ENCODE measurements at regions not wholly inside any gene's neighbourhood (a gene's known extent, or its start where the extent isn't known, plus 50 kb on each side); places are given as distances from the start of the nearest gene placed in this dataset.
A peak's percentile ranks its signal among the peaks of the same experiment; 100 is the strongest.

- in situ Hi-C loops (cut with MboI; ENCODE audit: low pct_ligation_motif_present in 1 of 4, low pct_unique_long_range_greater_than_20kb in 1 of 4, low sequenced_read_pairs in 3 of 4) (loop anchor here in 2 of 4 donors (10.0 to 25.0 kb wide), 2 partner anchors 245 to 268 kb away; no protein-coding TSS in a partner anchor), intact Hi-C loops (cut with DNase I; ENCODE audit: low total_unique reads) (no loop called here)
- Histone ChIP-seq H3K36me3 (no peaks in the 10 kb centered on the region), H3K9me3 (no peaks in the 10 kb centered on the region), H3K4me3 (no peak overlapping the region), H3K27me3 (no peaks in the 10 kb centered on the region), H3K4me1 (no peaks in the 10 kb centered on the region), H3K27ac (no peak overlapping the region)
- peak; percentile 26 for DNase-seq
- TF ChIP-seq EP300 (IDR thresholded peaks at IDR 0.05; ENCODE audit: low read depth), result no peak
- TF ChIP-seq CTCF (IDR thresholded peaks at IDR 0.05), result peak; percentile 76 to 98 (median 91)
- no peak for TF ChIP-seq POLR2A (IDR thresholded peaks at IDR 0.05)
- TF ChIP-seq POLR2AphosphoS5 (IDR thresholded peaks at IDR 0.05), result no peak
- WGBS, 2 donors (ENCODE audit: low coverage in 1 of 2), result 47 to 48% methylated on average over 7 of the region's 7 CpGs
Observed at GRCh38 chr20:52379723-52380336, 188.3 kb upstream of the ZFP64 start.

DNA sequence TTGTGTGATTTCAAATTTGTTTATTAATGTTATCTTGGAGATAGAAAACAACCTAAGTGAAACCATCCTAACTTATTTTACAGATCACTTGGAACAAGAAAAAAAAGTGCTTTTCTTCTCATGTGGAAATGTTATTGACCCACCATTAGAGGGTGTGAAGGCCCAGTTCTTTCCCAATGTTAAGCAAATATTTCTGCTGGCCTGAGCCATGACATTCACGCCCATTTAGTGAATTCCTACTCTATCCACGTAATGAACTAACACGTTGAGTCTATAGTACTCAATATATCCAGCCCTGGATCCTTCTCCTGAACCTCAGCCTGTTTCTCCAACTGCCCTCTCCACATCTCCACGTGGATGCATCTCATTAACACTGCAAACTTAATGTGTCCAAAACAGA lies 180.6 kb upstream of the ZFP64 start:
- TF ChIP-seq POLR2AphosphoS5 (IDR thresholded peaks at IDR 0.05), result no peak
- no peak overlapping the region for H3K27ac ChIP-seq
- no peak for DNase-seq
- H3K27me3 ChIP-seq, result no peaks in the 10 kb centered on the region
- in situ Hi-C loops (cut with MboI; ENCODE audit: low pct_ligation_motif_present in 1 of 4, low pct_unique_long_range_greater_than_20kb in 1 of 4, low sequenced_read_pairs in 3 of 4), result loop anchor here in 1 of 4 donors (10.0 kb wide), 1 partner anchor 237 kb away; no protein-coding TSS in a partner anchor
- H3K9me3 ChIP-seq, result no peaks in the 10 kb centered on the region
- 54 to 62% methylated on average over 4 of the region's 4 CpGs for WGBS, 2 donors (ENCODE audit: low coverage in 1 of 2)
- no peaks in the 10 kb centered on the region for H3K4me1 ChIP-seq
- no peaks in the 10 kb centered on the region for H3K36me3 ChIP-seq
- no peak overlapping the region for H3K4me3 ChIP-seq
- intact Hi-C loops (cut with DNase I; ENCODE audit: low total_unique reads), result no loop called here

- H3K27me3 ChIP-seq, result no peaks in the 10 kb centered on the region
- no peaks in the 10 kb centered on the region for H3K9me3 ChIP-seq
- H3K36me3 ChIP-seq, result no peaks in the 10 kb centered on the region
- intact Hi-C loops (cut with DNase I; ENCODE audit: low total_unique reads), result no loop called here
- WGBS, 2 donors (ENCODE audit: low coverage in 1 of 2), result 85 to 91% methylated on average over 7 of the region's 7 CpGs
- no peak for DNase-seq
- in situ Hi-C loops (cut with MboI; ENCODE audit: low pct_ligation_motif_present in 1 of 4, low pct_unique_long_range_greater_than_20kb in 1 of 4, low sequenced_read_pairs in 3 of 4), result no loop called here
- H3K27ac ChIP-seq, result no peak overlapping the region
- no peak overlapping the region for H3K4me3 ChIP-seq
- no peaks in the 10 kb centered on the region for H3K4me1 ChIP-seq
- TF ChIP-seq CTCF (IDR thresholded peaks at IDR 0.05) (no peak), EP300 (IDR thresholded peaks at IDR 0.05; ENCODE audit: low read depth) (no peak), POLR2A (IDR thresholded peaks at IDR 0.05) (no peak)
Observed at GRCh38 chr20:52365688-52366087, 174.1 kb upstream of the ZFP64 start.

DNA sequence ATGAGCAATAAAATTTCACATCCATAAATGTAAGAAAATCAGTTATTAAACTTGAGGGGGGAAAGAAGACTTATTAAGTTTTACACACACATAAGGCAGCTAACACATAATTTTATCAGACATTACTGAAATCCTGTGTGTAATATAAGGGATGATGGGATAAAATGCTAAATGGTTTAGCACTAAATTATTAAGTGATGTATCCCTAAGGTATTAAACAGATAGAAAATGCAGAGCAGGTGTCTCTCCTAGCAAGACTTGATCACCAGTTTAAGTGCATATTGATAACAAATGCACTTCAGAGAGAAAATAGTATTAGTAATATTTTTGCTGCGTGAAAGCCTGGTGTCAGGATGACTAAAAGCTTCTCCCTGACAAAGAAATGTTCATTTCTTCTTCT lies 172.8 kb upstream of the ZFP64 start:
- H3K4me3 ChIP-seq, result no peak overlapping the region
- intact Hi-C loops (cut with DNase I; ENCODE audit: low total_unique reads) (no loop called here), in situ Hi-C loops (cut with MboI; ENCODE audit: low pct_ligation_motif_present in 1 of 4, low pct_unique_long_range_greater_than_20kb in 1 of 4, low sequenced_read_pairs in 3 of 4) (no loop called here)
- DNase-seq, result no peak
- H3K36me3 ChIP-seq, result no peaks in the 10 kb centered on the region
- no peak for TF ChIP-seq CTCF (IDR thresholded peaks at IDR 0.05)
- TF ChIP-seq POLR2AphosphoS5 (IDR thresholded peaks at IDR 0.05), result no peak
- TF ChIP-seq POLR2A (IDR thresholded peaks at IDR 0.05), result no peak
- no peak for TF ChIP-seq EP300 (IDR thresholded peaks at IDR 0.05; ENCODE audit: low read depth)
- no peaks in the 10 kb centered on the region for H3K27me3 ChIP-seq
- H3K27ac ChIP-seq, result no peak overlapping the region
- H3K9me3 ChIP-seq, result no peaks in the 10 kb centered on the region
- 50 to 73% methylated on average over 1 of the region's 1 CpG for WGBS, 2 donors (ENCODE audit: low coverage in 1 of 2)
- H3K4me1 ChIP-seq, result no peaks in the 10 kb centered on the region

DNA sequence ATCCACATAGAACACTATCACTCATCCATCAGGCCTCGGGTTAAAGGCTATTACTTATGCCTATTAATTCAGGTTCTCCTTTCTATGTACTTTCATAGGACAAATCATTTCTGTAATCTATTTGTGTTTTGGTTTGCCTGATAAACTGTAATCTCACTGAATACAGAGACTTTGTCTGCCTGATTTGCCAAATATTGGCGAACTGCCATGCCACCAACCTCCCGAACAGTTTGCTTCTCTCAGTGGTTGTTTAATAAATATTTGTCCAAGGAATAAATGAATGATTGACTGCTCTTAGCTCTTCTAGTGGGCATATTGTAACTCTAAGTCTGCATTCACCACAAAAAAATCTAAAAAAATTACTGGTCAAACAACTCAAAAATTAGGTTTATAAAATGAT lies 170.1 kb upstream of the ZFP64 start:
- H3K27ac ChIP-seq, result no peak overlapping the region
- DNase-seq, result no peak
- 68 to 81% methylated on average over 3 of the region's 3 CpGs for WGBS, 2 donors (ENCODE audit: low coverage in 1 of 2)
- no peaks in the 10 kb centered on the region for H3K36me3 ChIP-seq
- no peaks in the 10 kb centered on the region for H3K4me1 ChIP-seq
- in situ Hi-C loops (cut with MboI; ENCODE audit: low pct_ligation_motif_present in 1 of 4, low pct_unique_long_range_greater_than_20kb in 1 of 4, low sequenced_read_pairs in 3 of 4) (no loop called here), intact Hi-C loops (cut with DNase I; ENCODE audit: low total_unique reads) (no loop called here)
- H3K9me3 ChIP-seq, result no peaks in the 10 kb centered on the region
- TF ChIP-seq EP300 (IDR thresholded peaks at IDR 0.05; ENCODE audit: low read depth) (no peak), POLR2A (IDR thresholded peaks at IDR 0.05) (no peak)
- H3K27me3 ChIP-seq, result no peaks in the 10 kb centered on the region
- H3K4me3 ChIP-seq, result no peak overlapping the region
